NT2/D1 (cell line): ENCODE measurements at regions not wholly inside any gene's neighbourhood (a gene's known extent, or its start where the extent isn't known, plus 50 kb on each side); places are given as distances from the start of the nearest gene placed in this dataset.
A peak's percentile ranks its signal among the peaks of the same experiment; 100 is the strongest.
"Not testable (repeated sequence)": the region's sequence is repeated elsewhere in the genome, so short reads cannot be mapped to it uniquely, and the experiment has no call there.

Experiments used
- DNase-seq: peaks from one replicate; pipeline ENCODE4 v3.0.0-alpha.2; 2011; ENCODE audit warnings: low read depth, low spot score
- H3K27me3 ChIP-seq: 2 replicates; pipeline ENCODE4 v1.6.0; 2011; ENCODE audit warnings: mild to moderate bottlenecking; ENCODE audit not compliant: insufficient read length, insufficient read depth
- H3K36me3 ChIP-seq: 2 replicates; pipeline ENCODE4 v1.6.1; 2011; ENCODE audit warnings: mild to moderate bottlenecking, low read length, mixed read lengths; ENCODE audit not compliant: insufficient read depth, insufficient read length
- H3K4me1 ChIP-seq: 2 replicates; pipeline ENCODE4 v1.5.1; 2011; ENCODE audit not compliant: insufficient read depth, insufficient read length
- H3K4me3 ChIP-seq: 2 replicates; pipeline ENCODE4 v1.5.1; 2011; ENCODE audit warnings: low read depth; ENCODE audit not compliant: insufficient read length
- H3K9ac ChIP-seq: 2 replicates; pipeline ENCODE4 v1.6.0; 2011; ENCODE audit warnings: low read depth; ENCODE audit not compliant: insufficient read length
- H3K9me3 ChIP-seq: 2 replicates; pipeline ENCODE4 v1.5.1; 2011; ENCODE audit warnings: mild to moderate bottlenecking, low read length; ENCODE audit not compliant: insufficient read depth
- SUZ12 ChIP-seq: IDR thresholded peaks from 2 replicates; pipeline ENCODE4 v1.6.1; 2011; ENCODE audit not compliant: insufficient read length, insufficient read depth; ENCODE audit errors: extremely low read depth
- YY1 ChIP-seq: IDR thresholded peaks from 2 replicates; pipeline ENCODE4 v1.6.1; 2011; ENCODE audit not compliant: insufficient read length, insufficient read depth
- ZNF274 ChIP-seq: IDR thresholded peaks from 2 replicates; pipeline ENCODE4 v1.6.1; 2011; ENCODE audit warnings: mild to moderate bottlenecking, low read depth, low read length

GRCh38 chr22:11608486-11608885 is 3919.5 kb upstream of the OR11H1 start:
- not testable (repeated sequence) for H3K27me3 ChIP-seq, H3K4me3 ChIP-seq, H3K4me1 ChIP-seq, H3K9me3 ChIP-seq, H3K9ac ChIP-seq, DNase-seq, H3K36me3 ChIP-seq

GRCh38 chr22:11609193-11609592 is 3918.8 kb upstream of the OR11H1 start:
- not testable (repeated sequence) for H3K9me3 ChIP-seq, H3K9ac ChIP-seq, H3K4me3 ChIP-seq, DNase-seq, H3K27me3 ChIP-seq, H3K4me1 ChIP-seq, H3K36me3 ChIP-seq

- H3K4me1 ChIP-seq, H3K27me3 ChIP-seq, H3K4me3 ChIP-seq, H3K9ac ChIP-seq, DNase-seq, H3K36me3 ChIP-seq, H3K9me3 ChIP-seq: not testable (repeated sequence)
Measured at GRCh38 chr22:11611280-11611679, 3916.7 kb upstream of the OR11H1 start.

- not testable (repeated sequence) for H3K9me3 ChIP-seq, DNase-seq, H3K27me3 ChIP-seq, H3K4me3 ChIP-seq, H3K4me1 ChIP-seq, H3K36me3 ChIP-seq, H3K9ac ChIP-seq
Measured at GRCh38 chr22:11611876-11612275, 3916.1 kb upstream of the OR11H1 start.

GRCh38 chr22:11613081-11613897 is 3914.7 kb upstream of the OR11H1 start:
- not testable (repeated sequence) for H3K9me3 ChIP-seq, DNase-seq, H3K27me3 ChIP-seq, H3K4me3 ChIP-seq, H3K9ac ChIP-seq, H3K36me3 ChIP-seq, H3K4me1 ChIP-seq

- H3K4me3 ChIP-seq, result no peak overlapping the region
- H3K4me1 ChIP-seq, result no peaks in the 10 kb centered on the region
- no peaks in the 10 kb centered on the region for H3K36me3 ChIP-seq
- no peak for TF ChIP-seq ZNF274
- no peak for TF ChIP-seq YY1
- TF ChIP-seq SUZ12, result no peak
- H3K27me3 ChIP-seq, result no peaks in the 10 kb centered on the region
- no peaks in the 10 kb centered on the region for H3K9me3 ChIP-seq
- DNase-seq, result no peak
- no peak overlapping the region for H3K9ac ChIP-seq
Measured at GRCh38 chr22:11613898-11614755, 3913.9 kb upstream of the OR11H1 start.

GRCh38 chr22:11614798-11615433 is 3913.1 kb upstream of the OR11H1 start:
- H3K27me3 ChIP-seq, H3K9me3 ChIP-seq, H3K36me3 ChIP-seq, H3K9ac ChIP-seq, H3K4me1 ChIP-seq, H3K4me3 ChIP-seq, DNase-seq: not testable (repeated sequence)

- Histone ChIP-seq H3K36me3 (no peaks in the 10 kb centered on the region), H3K9ac (no peak overlapping the region), H3K4me3 (no peak overlapping the region), H3K9me3 (no peaks in the 10 kb centered on the region), H3K4me1 (no peaks in the 10 kb centered on the region), H3K27me3 (no peaks in the 10 kb centered on the region)
- TF ChIP-seq ZNF274 (no peak), YY1 (no peak)
- no peak for DNase-seq
Measured at GRCh38 chr22:11616811-11617210, 3911.2 kb upstream of the OR11H1 start.

- H3K4me3 ChIP-seq, H3K9me3 ChIP-seq, H3K4me1 ChIP-seq: not testable (repeated sequence)
Measured at GRCh38 chr22:11618322-11618662, 3909.7 kb upstream of the OR11H1 start.

GRCh38 chr22:11618688-11619087 is 3909.3 kb upstream of the OR11H1 start:
- H3K4me3 ChIP-seq, H3K9me3 ChIP-seq, H3K9ac ChIP-seq, H3K4me1 ChIP-seq, H3K27me3 ChIP-seq, H3K36me3 ChIP-seq: not testable (repeated sequence)
- DNase-seq, result peak; percentile 18

More at GRCh38 chr22:11618322-11618662, 3909.7 kb upstream of the OR11H1 start:
- not testable (repeated sequence) for H3K9ac ChIP-seq, H3K36me3 ChIP-seq, H3K27me3 ChIP-seq
- DNase-seq, result peak; percentile 91
